ENCODE measurements at regions not wholly inside any gene's neighbourhood (a gene's known extent, or its start where the extent isn't known, plus 50 kb on each side); places are given as distances from the start of the nearest gene placed in this dataset.

GRCh38 chr18:46346213-46346612, 242.0 kb downstream of the HAUS1 start:
- DNase-seq (ENCODE audit: insufficient read length, low spot score) = no peak
- TF ChIP-seq CTCF (IDR thresholded peaks at IDR 0.05; ENCODE audit: insufficient read depth, missing control alignments) = no peak
- FAIRE-seq = no peak

GRCh38 chr18:46346896-46347630, 242.9 kb downstream of the HAUS1 start:
- no peak for TF ChIP-seq CTCF (IDR thresholded peaks at IDR 0.05; ENCODE audit: insufficient read depth, missing control alignments)
- FAIRE-seq (no peak), DNase-seq (ENCODE audit: insufficient read length, low spot score) (no peak)

GRCh38 chr18:46350598-46351159, 246.5 kb downstream of the HAUS1 start:
- no peak for FAIRE-seq
- DNase-seq (ENCODE audit: insufficient read length, low spot score) = no peak
- TF ChIP-seq CTCF (IDR thresholded peaks at IDR 0.05; ENCODE audit: insufficient read depth, missing control alignments) = no peak

- FAIRE-seq = no peak
- no peak for TF ChIP-seq CTCF (IDR thresholded peaks at IDR 0.05; ENCODE audit: insufficient read depth, missing control alignments)
- no peak for DNase-seq (ENCODE audit: insufficient read length, low spot score)
These were observed 248.5 kb downstream of the HAUS1 start for GRCh38 chr18:46352520-46353250.

- no peak for TF ChIP-seq CTCF (IDR thresholded peaks at IDR 0.05; ENCODE audit: insufficient read depth, missing control alignments)
- DNase-seq (ENCODE audit: insufficient read length, low spot score) (no peak), FAIRE-seq (no peak)
These were observed 249.3 kb downstream of the HAUS1 start for GRCh38 chr18:46353460-46353859.

GRCh38 chr18:46356278-46357033, 252.3 kb downstream of the HAUS1 start:
- DNase-seq (ENCODE audit: insufficient read length, low spot score) (no peak), FAIRE-seq (no peak)
- TF ChIP-seq CTCF (IDR thresholded peaks at IDR 0.05; ENCODE audit: insufficient read depth, missing control alignments) = no peak
